H1 (cell line): ENCODE measurements at regions not wholly inside any gene's neighbourhood (a gene's known extent, or its start where the extent isn't known, plus 50 kb on each side); places are given as distances from the start of the nearest gene placed in this dataset.

ENCODE experiments used
- CTCF ChIA-PET: fragments of 300-600 bp; sonication (Branson Sonifier 250); formaldehyde crosslinking; loops from one replicate; lab custom pipeline; 2021; ENCODE audit not compliant: partially characterized antibody; lab: Charles Lee
- POLR2A ChIA-PET: fragments of 300-600 bp; sonication (Branson Sonifier 250); formaldehyde crosslinking; loops from one replicate; lab custom pipeline; 2021; ENCODE audit warnings: inconsistent platforms; ENCODE audit not compliant: partially characterized antibody; lab: Charles Lee
- DNase-seq, 2 experiments: peaks; one replicate each; pipeline versions ENCODE4 v3.0.0 to v3.0.0-alpha.2; 2010 to 2022; ENCODE audit warnings: low spot score in 2 of 2, low read depth in 1 of 2, mixed read lengths in 1 of 2
- FAIRE-seq: peaks from 2 replicates; lab custom pipeline; 2011; peaks lifted over from hg19 to GRCh38; lab: Jason Lieb, UNC
- H2AFZ ChIP-seq: 2 replicates; pipeline ENCODE4 v1.8.1; 2012; ENCODE audit warnings: low read length, inconsistent platforms
- H2AK5ac ChIP-seq: 2 replicates; pipeline ENCODE4 v1.6.1; 2013; ENCODE audit warnings: low read depth, low read length
- H2BK120ac ChIP-seq: replicated peaks from 2 replicates; pipeline ENCODE3; 2013; ENCODE audit warnings: low read depth, low read length, inconsistent platforms
- H2BK12ac ChIP-seq: 2 replicates; pipeline ENCODE4 v1.6.1; 2013; ENCODE audit warnings: low read depth, low read length
- H2BK15ac ChIP-seq: 2 replicates; pipeline ENCODE4 v1.6.1; 2013; ENCODE audit warnings: low read length
- H2BK20ac ChIP-seq: 2 replicates; pipeline ENCODE4 v1.6.1; 2013; ENCODE audit warnings: low read length
- H2BK5ac ChIP-seq: 2 replicates; pipeline ENCODE4 v1.6.1; 2013; ENCODE audit warnings: low read depth, low read length
- H3K14ac ChIP-seq: 2 replicates; pipeline ENCODE4 v1.6.1; 2013; ENCODE audit warnings: inconsistent platforms; ENCODE audit not compliant: insufficient read length
- H3K18ac ChIP-seq: 2 replicates; pipeline ENCODE4 v1.6.1; 2013; ENCODE audit warnings: low read length; ENCODE audit errors: extremely low read depth
- H3K23ac ChIP-seq: 2 replicates; pipeline ENCODE4 v1.6.1; 2013; ENCODE audit warnings: inconsistent platforms; ENCODE audit not compliant: insufficient read length
- H3K23me2 ChIP-seq: 2 replicates; pipeline ENCODE4 v1.6.1; 2013; ENCODE audit warnings: low read depth, low read length
- H3K27ac ChIP-seq: 2 replicates; pipeline ENCODE4 v1.6.1; 2011; ENCODE audit warnings: low read depth, low read length, inconsistent platforms
- H3K27me3 ChIP-seq, 4 experiments: replicated peaks in 1 of 4; 1 replicate in 1 of 4; 2 replicates in 3 of 4; pipeline versions ENCODE4 v1.6.1 to v1.8.1; 2011 to 2013; ENCODE audit warnings: low read length in 3 of 4, mild to moderate bottlenecking in 3 of 4, inconsistent platforms in 2 of 4, mixed read lengths in 2 of 4, moderate library complexity in 1 of 4; ENCODE audit not compliant: control insufficient read depth in 3 of 4, insufficient read depth in 3 of 4; ENCODE audit errors: extremely low read depth in 1 of 4
- H3K36me3 ChIP-seq, 4 experiments: 2 replicates each; pipeline versions ENCODE4 v1.6.1 to v1.8.1; 2011 to 2013; ENCODE audit warnings: mild to moderate bottlenecking in 4 of 4, low read length in 3 of 4, moderate library complexity in 2 of 4, control low read depth in 1 of 4, inconsistent platforms in 1 of 4; ENCODE audit not compliant: insufficient read depth in 4 of 4, control insufficient read depth in 2 of 4
- H3K4ac ChIP-seq: replicated peaks from 2 replicates; pipeline ENCODE3; 2013; ENCODE audit warnings: low read length, low read depth, mixed read lengths, inconsistent platforms; ENCODE audit not compliant: insufficient read length
- H3K4me1 ChIP-seq, 4 experiments: replicated peaks in 1 of 4; 1 replicate in 1 of 4; 2 replicates in 3 of 4; pipeline versions ENCODE4 v1.6.1 to v1.8.1; 2011 to 2013; ENCODE audit warnings: low read length in 3 of 4, inconsistent platforms in 2 of 4, mixed read lengths in 1 of 4; ENCODE audit not compliant: insufficient read depth in 4 of 4, control insufficient read depth in 3 of 4
- H3K4me2 ChIP-seq, 2 experiments: 2 replicates each; pipeline versions ENCODE4 v1.6.1 to v1.8.1; 2011 to 2013; ENCODE audit warnings: low read depth in 2 of 2, low read length in 2 of 2, control low read depth in 1 of 2, inconsistent platforms in 1 of 2, mild to moderate bottlenecking in 1 of 2; ENCODE audit not compliant: insufficient read depth in 1 of 2
- H3K4me3 ChIP-seq, 4 experiments: fragments of 200-600, 300-600 bp in 1 of 4; sonication (generic), shearing (Covaris generic), sonication (Bioruptor Twin) in 1 of 4; 2 replicates each; pipeline versions ENCODE4 v1.5.1 to v1.8.1; 2011 to 2016; ENCODE audit warnings: low read length in 4 of 4, low read depth in 3 of 4, control low read depth in 2 of 4, inconsistent platforms in 2 of 4, mild to moderate bottlenecking in 2 of 4, mixed read lengths in 1 of 4, moderate library complexity in 1 of 4; ENCODE audit not compliant: insufficient read depth in 2 of 4; ENCODE audit errors: extremely low read depth in 1 of 4
- H3K56ac ChIP-seq: replicated peaks from 2 replicates; pipeline ENCODE3; 2013; ENCODE audit warnings: low read depth, mild to moderate bottlenecking, mixed read lengths, low read length, inconsistent platforms; ENCODE audit not compliant: insufficient read length
- H3K79me1 ChIP-seq: 2 replicates; pipeline ENCODE4 v1.6.1; 2013; ENCODE audit warnings: low read depth, low read length, control low read depth
- H3K79me2 ChIP-seq, 2 experiments: 2 replicates each; pipeline versions ENCODE4 v1.6.1 to v1.8.1; 2012 to 2013; ENCODE audit warnings: low read length in 2 of 2, mild to moderate bottlenecking in 2 of 2, inconsistent platforms in 1 of 2; ENCODE audit not compliant: insufficient read depth in 2 of 2, control insufficient read depth in 1 of 2
- H3K9ac ChIP-seq, 4 experiments: replicated peaks in 1 of 4; 1 replicate in 1 of 4; 2 replicates in 3 of 4; pipeline versions ENCODE4 v1.6.1 to v1.8.1; 2011 to 2013; ENCODE audit warnings: low read depth in 3 of 4, low read length in 3 of 4, control low read depth in 2 of 4, mild to moderate bottlenecking in 2 of 4, moderate library complexity in 2 of 4, inconsistent platforms in 1 of 4; ENCODE audit errors: extremely low read depth in 1 of 4
- H3K9me3 ChIP-seq, 2 experiments: 2 replicates each; pipeline versions ENCODE4 v1.6.1 to v1.8.1; 2012 to 2013; ENCODE audit warnings: mild to moderate bottlenecking in 2 of 2, moderate library complexity in 2 of 2, control low read depth in 1 of 2, inconsistent platforms in 1 of 2, low read depth in 1 of 2, low read length in 1 of 2, mixed read lengths in 1 of 2; ENCODE audit not compliant: insufficient read depth in 2 of 2
- H4K20me1 ChIP-seq, 2 experiments: replicated peaks in 1 of 2; 2 replicates each; pipeline versions ENCODE3 to v1.8.1; 2011 to 2013; ENCODE audit warnings: inconsistent platforms in 2 of 2, low read length in 2 of 2, mild to moderate bottlenecking in 1 of 2; ENCODE audit not compliant: insufficient read depth in 2 of 2, control insufficient read depth in 1 of 2
- H4K5ac ChIP-seq: 2 replicates; pipeline ENCODE4 v1.6.1; 2013; ENCODE audit warnings: low read length, low read depth, mixed read lengths, inconsistent platforms; ENCODE audit not compliant: insufficient read length
- H4K8ac ChIP-seq: 2 replicates; pipeline ENCODE4 v1.8.0; 2013; ENCODE audit warnings: mild to moderate bottlenecking, moderate library complexity, low read length, inconsistent platforms; ENCODE audit not compliant: insufficient read depth; ENCODE audit errors: extremely low read depth
- H4K91ac ChIP-seq: replicated peaks from 2 replicates; pipeline ENCODE3; 2013; ENCODE audit warnings: low read length, mixed read lengths, inconsistent platforms; ENCODE audit not compliant: insufficient read length
- CBX8 ChIP-seq: fragments of 300-800, 300-1000 bp; sonication (generic); IDR thresholded peaks from 2 replicates; pipeline ENCODE4 v1.7.1; 2016; ENCODE audit warnings: low read depth, low read length, borderline replicate concordance
- CTCF ChIP-seq, 3 experiments: IDR thresholded peaks; 1 replicate in 2 of 3; 2 replicates in 1 of 3; pipeline versions ENCODE4 v1.5.1 to v1.6.1; 2011; ENCODE audit warnings: low read length in 3 of 3, mild to moderate bottlenecking in 3 of 3, inconsistent platforms in 2 of 3, low read depth in 1 of 3, moderate library complexity in 1 of 3; ENCODE audit not compliant: insufficient read depth in 1 of 3; ENCODE audit errors: control extremely low read depth in 1 of 3
- EGR1 ChIP-seq: IDR thresholded peaks from 2 replicates; pipeline ENCODE4 v1.6.1; 2011; ENCODE audit warnings: low read depth, low read length, borderline replicate concordance
- HDAC2 ChIP-seq, 2 experiments: fragments of 300-600 bp in 1 of 2; sonication (generic) in 1 of 2; IDR thresholded peaks; 2 replicates each; pipeline ENCODE4 v1.6.1; 2011 to 2012; ENCODE audit warnings: low read depth in 2 of 2, low read length in 2 of 2, mild to moderate bottlenecking in 2 of 2, moderate library complexity in 2 of 2, borderline replicate concordance in 1 of 2, inconsistent platforms in 1 of 2
- HDAC6 ChIP-seq: IDR thresholded peaks from one replicate; pipeline ENCODE4 v1.7.1; 2012; ENCODE audit warnings: low read depth, mild to moderate bottlenecking, inconsistent platforms, low read length, moderate library complexity
- MAX ChIP-seq: IDR thresholded peaks from 2 replicates; pipeline ENCODE4 v1.6.1; 2012; ENCODE audit warnings: inconsistent platforms
- POLR2A ChIP-seq, 2 experiments: IDR thresholded peaks; 1 replicate in 1 of 2; 2 replicates in 1 of 2; pipeline ENCODE4 v1.6.1; 2011; ENCODE audit warnings: low read depth in 2 of 2, low read length in 2 of 2, mild to moderate bottlenecking in 2 of 2; ENCODE audit errors: control extremely low read depth in 1 of 2
- RBBP5 ChIP-seq: IDR thresholded peaks from 2 replicates; pipeline ENCODE4 v1.7.1; 2012; ENCODE audit warnings: low read depth, mild to moderate bottlenecking, inconsistent platforms, low read length, moderate library complexity, borderline replicate concordance
- SIN3A ChIP-seq, 2 experiments: IDR thresholded peaks in 1 of 2; conservative IDR thresholded peaks in 1 of 2; 2 replicates each; pipeline ENCODE4 v1.6.1; 2011 to 2012; ENCODE audit warnings: low read length in 2 of 2, improper control_type of control experiment in 1 of 2, low read depth in 1 of 2, mild to moderate bottlenecking in 1 of 2
- SP4 ChIP-seq: IDR thresholded peaks from 2 replicates; pipeline ENCODE4 v1.6.1; 2012; ENCODE audit warnings: low read length, inconsistent platforms
- YY1 ChIP-seq: IDR thresholded peaks from 2 replicates; pipeline ENCODE4 v1.6.1; 2011; ENCODE audit warnings: low read depth, mild to moderate bottlenecking, low read length
- WGBS, 2 experiments: shearing (Covaris generic) in 1 of 2; methylation state at CpG; one replicate each; pipeline versions ENCODE4 v1.1.6 to v1.1.7; 2013 to 2015; ENCODE audit warnings: low lambda C conversion rate in 2 of 2, mixed read lengths in 2 of 2, inconsistent platforms in 1 of 2, low coverage in 1 of 2, missing lambda C conversion rate in 1 of 2; ENCODE audit not compliant: insufficient replicate concordance in 2 of 2, insufficient coverage in 1 of 2, insufficient read length in 1 of 2; ENCODE audit errors: extremely low coverage in 1 of 2, missing lambda C conversion rate in 1 of 2; 5-methylcytosine and 5-hydroxymethylcytosine counted together

DNA sequence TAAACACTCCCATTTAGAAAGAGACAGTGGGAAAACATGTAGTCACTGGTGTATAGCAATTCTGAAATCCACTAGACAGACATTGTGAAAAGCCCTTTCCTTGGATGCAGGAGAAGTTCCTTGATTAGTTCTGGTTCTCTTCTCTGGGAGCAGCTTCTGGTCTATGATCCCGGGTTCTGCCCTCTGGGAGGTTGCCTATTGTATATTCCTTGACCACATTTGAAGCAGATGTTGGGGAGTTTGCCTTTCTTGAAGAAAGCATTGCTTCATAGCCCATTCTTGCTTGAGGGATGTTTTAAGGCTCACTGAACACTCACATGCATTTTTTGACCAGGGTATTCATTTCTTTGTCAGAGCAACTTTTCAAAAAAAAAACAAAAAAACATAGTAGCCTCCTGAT is 211.9 kb downstream of the NDFIP2 start:
- no peaks in the 10 kb centered on the region for H3K4me1 ChIP-seq
- WGBS, 2 experiments: 92% methylated on average over 1 of the region's 1 CpG; no CpG with 5 or more reads in 1 of the 2 experiments
- CTCF ChIA-PET: interaction anchor here (2.2 kb wide), 1 partner anchor 14 kb away, joined by 8 read pairs; no protein-coding TSS in a partner anchor

More for the DNA sequence above, 211.9 kb downstream of the NDFIP2 start:
- POLR2A ChIA-PET: no interaction called here
- H3K9me3 ChIP-seq: no peaks in the 10 kb centered on the region
- no peaks in the 10 kb centered on the region for H3K36me3 ChIP-seq
- H4K5ac ChIP-seq: no peak overlapping the region
- H3K27ac ChIP-seq: no peak overlapping the region
- H3K56ac ChIP-seq: no peak overlapping the region
- H2AFZ ChIP-seq: 0 out of 2 replicates have a peak overlapping the region, but pooled peaks have one; percentile 10
- DNase-seq (no peak), FAIRE-seq (no peak)
- H2BK15ac ChIP-seq: no peak overlapping the region
- H3K4me2 ChIP-seq: no peak overlapping the region
- no peak overlapping the region for H3K23ac ChIP-seq
- H3K18ac ChIP-seq: no peak overlapping the region
- no peak overlapping the region for H3K9ac ChIP-seq
- no peak overlapping the region for H3K4me3 ChIP-seq
- H3K23me2 ChIP-seq: no peaks in the 10 kb centered on the region
- no peaks in the 10 kb centered on the region for H3K79me1 ChIP-seq
- no peak overlapping the region for H2BK120ac ChIP-seq
- H2BK5ac ChIP-seq: no peak overlapping the region
- no peak overlapping the region for H3K4ac ChIP-seq
- no peak for TF ChIP-seq HDAC2 (IDR thresholded peaks at IDR 0.05; ENCODE audit: borderline replicate concordance in 1 of 2, low read depth in 2 of 2, low read length in 2 of 2)
- no peak for TF ChIP-seq CTCF (IDR thresholded peaks at IDR 0.05; ENCODE audit: control extremely low read depth in 1 of 3, insufficient read depth in 1 of 3, low read depth in 1 of 3, low read length in 3 of 3)
- no peak for TF ChIP-seq HDAC6
- TF ChIP-seq MAX: no peak
- TF ChIP-seq CBX8: no peak
- TF ChIP-seq EGR1: no peak
- TF ChIP-seq RBBP5: no peak
- no peak for TF ChIP-seq POLR2A (IDR thresholded peaks at IDR 0.05; ENCODE audit: control extremely low read depth in 1 of 2, low read depth in 2 of 2, low read length in 2 of 2)
- TF ChIP-seq SP4: no peak
- TF ChIP-seq SIN3A (conservative IDR thresholded peaks at IDR 0.05 in 1 of 2, IDR thresholded peaks at IDR 0.05 in 1 of 2; ENCODE audit: low read depth in 1 of 2, low read length in 2 of 2): no peak
- TF ChIP-seq YY1: no peak
- no peak overlapping the region for H2AK5ac ChIP-seq
- H3K14ac ChIP-seq: no peak overlapping the region
- no peaks in the 10 kb centered on the region for H3K27me3 ChIP-seq
- no peaks in the 10 kb centered on the region for H4K20me1 ChIP-seq
- H4K91ac ChIP-seq: no peak overlapping the region
- H3K79me2 ChIP-seq: no peaks in the 10 kb centered on the region
- H2BK20ac ChIP-seq: no peak overlapping the region
- no peak overlapping the region for H4K8ac ChIP-seq
- H2BK12ac ChIP-seq: no peak overlapping the region
